HL-60 (cell line): ENCODE measurements at regions not wholly inside any gene's neighbourhood (a gene's known extent, or its start where the extent isn't known, plus 50 kb on each side); places are given as distances from the start of the nearest gene placed in this dataset.

Source experiments
- DNase-seq, 2 experiments: peaks; one replicate each; pipeline ENCODE4 v3.0.0-alpha.2; 2010 to 2020; ENCODE audit warnings: low read depth in 1 of 2, low spot score in 1 of 2
- H3K27ac ChIP-seq: fragments of 250-450 bp; sonication (Bioruptor Pico); replicated peaks from 2 replicates; pipeline ENCODE4 v1.5.1; 2020; ENCODE audit warnings: mild to moderate bottlenecking, moderate library complexity
- H3K27me3 ChIP-seq: fragments of 250-450 bp; sonication (Bioruptor Pico); 2 replicates; pipeline ENCODE4 v1.5.1; 2021; ENCODE audit warnings: mild to moderate bottlenecking, moderate library complexity; ENCODE audit not compliant: insufficient read depth, poor library complexity, severe bottlenecking
- H3K4me3 ChIP-seq: replicated peaks from 2 replicates; pipeline ENCODE4 v1.5.1; 2011; ENCODE audit warnings: mild to moderate bottlenecking, control low read depth, low read length; ENCODE audit not compliant: insufficient read depth
- CTCF ChIP-seq: IDR thresholded peaks from one replicate; pipeline ENCODE4 v1.5.1; 2011; ENCODE audit warnings: low read length, control low read depth, inconsistent platforms; ENCODE audit not compliant: insufficient read depth
- GABPA ChIP-seq: IDR thresholded peaks from 2 replicates; pipeline ENCODE4 v1.6.1; 2012; ENCODE audit warnings: low read depth
- POLR2AphosphoS5 ChIP-seq: IDR thresholded peaks from 2 replicates; pipeline ENCODE4 v1.6.1; 2012; ENCODE audit warnings: low read depth
- SPI1 ChIP-seq: IDR thresholded peaks from 2 replicates; pipeline ENCODE4 v1.6.1; 2012; ENCODE audit warnings: low read depth, mild to moderate bottlenecking, borderline replicate concordance
- TF ChIP-seq, protein P1 (sequence below): IDR thresholded peaks from 2 replicates; pipeline ENCODE4 v1.6.1; 2012; ENCODE audit warnings: low read depth; ENCODE audit not compliant: insufficient replicate concordance

DNA sequence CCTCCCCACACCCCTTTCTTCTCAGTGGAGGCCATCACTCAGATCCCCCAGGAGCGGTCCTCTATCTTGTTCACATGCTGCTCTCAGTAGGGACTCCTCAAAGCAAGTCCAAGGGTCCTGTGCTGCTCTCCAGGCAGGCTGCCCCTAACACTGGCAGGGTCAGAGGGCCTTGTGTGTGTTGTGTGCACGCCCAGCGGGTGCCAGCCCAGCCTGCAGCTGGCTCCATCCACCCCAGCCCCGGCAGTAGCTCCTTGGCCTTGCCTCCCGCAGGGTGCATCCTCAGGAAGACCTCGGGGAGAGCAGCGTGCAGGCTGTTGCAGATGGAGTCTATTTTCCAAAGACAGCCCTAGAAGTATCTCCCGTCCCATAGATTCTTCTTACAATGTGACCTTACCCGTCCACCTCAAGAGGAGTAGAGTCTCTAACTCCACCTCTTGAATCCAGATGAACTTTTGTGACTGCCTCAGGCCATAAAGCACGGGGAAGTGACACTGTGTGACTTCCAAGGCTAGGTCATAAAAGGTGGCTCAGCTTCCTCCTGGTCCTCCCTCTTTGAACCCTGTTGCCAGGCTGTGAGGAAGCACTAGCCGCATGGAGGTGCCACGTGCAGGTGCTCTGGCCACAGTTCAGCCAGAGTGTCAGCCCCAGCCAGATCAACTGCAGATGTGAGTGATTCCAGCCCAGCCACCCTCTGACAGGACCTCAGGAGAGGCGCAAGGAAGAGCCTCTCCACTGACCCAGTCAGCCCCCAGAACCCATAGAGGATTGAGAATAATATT, 531.6 kb downstream of the SHQ1 start:
- Histone ChIP-seq H3K27ac (no peak overlapping the region), H3K4me3 (no peak overlapping the region), H3K27me3 (no peaks in the 10 kb centered on the region)
- TF ChIP-seq, protein P1, sequence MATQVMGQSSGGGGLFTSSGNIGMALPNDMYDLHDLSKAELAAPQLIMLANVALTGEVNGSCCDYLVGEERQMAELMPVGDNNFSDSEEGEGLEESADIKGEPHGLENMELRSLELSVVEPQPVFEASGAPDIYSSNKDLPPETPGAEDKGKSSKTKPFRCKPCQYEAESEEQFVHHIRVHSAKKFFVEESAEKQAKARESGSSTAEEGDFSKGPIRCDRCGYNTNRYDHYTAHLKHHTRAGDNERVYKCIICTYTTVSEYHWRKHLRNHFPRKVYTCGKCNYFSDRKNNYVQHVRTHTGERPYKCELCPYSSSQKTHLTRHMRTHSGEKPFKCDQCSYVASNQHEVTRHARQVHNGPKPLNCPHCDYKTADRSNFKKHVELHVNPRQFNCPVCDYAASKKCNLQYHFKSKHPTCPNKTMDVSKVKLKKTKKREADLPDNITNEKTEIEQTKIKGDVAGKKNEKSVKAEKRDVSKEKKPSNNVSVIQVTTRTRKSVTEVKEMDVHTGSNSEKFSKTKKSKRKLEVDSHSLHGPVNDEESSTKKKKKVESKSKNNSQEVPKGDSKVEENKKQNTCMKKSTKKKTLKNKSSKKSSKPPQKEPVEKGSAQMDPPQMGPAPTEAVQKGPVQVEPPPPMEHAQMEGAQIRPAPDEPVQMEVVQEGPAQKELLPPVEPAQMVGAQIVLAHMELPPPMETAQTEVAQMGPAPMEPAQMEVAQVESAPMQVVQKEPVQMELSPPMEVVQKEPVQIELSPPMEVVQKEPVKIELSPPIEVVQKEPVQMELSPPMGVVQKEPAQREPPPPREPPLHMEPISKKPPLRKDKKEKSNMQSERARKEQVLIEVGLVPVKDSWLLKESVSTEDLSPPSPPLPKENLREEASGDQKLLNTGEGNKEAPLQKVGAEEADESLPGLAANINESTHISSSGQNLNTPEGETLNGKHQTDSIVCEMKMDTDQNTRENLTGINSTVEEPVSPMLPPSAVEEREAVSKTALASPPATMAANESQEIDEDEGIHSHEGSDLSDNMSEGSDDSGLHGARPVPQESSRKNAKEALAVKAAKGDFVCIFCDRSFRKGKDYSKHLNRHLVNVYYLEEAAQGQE = no peak
- no peak for TF ChIP-seq POLR2AphosphoS5
- no peak for TF ChIP-seq GABPA
- no peak for TF ChIP-seq CTCF
- TF ChIP-seq SPI1 = no peak
- DNase-seq = no peak

GRCh38 chr3:72313308-72313707, 528.4 kb upstream of the PROK2 start:
- H3K27me3 ChIP-seq = no peaks in the 10 kb centered on the region
- H3K4me3 ChIP-seq = no peak overlapping the region
- TF ChIP-seq CTCF = no peak
- TF ChIP-seq POLR2AphosphoS5 = no peak
- no peak for TF ChIP-seq SPI1
- no peak for TF ChIP-seq GABPA
- TF ChIP-seq, protein P1 = no peak
- DNase-seq = no peak
- H3K27ac ChIP-seq = no peak overlapping the region

DNA sequence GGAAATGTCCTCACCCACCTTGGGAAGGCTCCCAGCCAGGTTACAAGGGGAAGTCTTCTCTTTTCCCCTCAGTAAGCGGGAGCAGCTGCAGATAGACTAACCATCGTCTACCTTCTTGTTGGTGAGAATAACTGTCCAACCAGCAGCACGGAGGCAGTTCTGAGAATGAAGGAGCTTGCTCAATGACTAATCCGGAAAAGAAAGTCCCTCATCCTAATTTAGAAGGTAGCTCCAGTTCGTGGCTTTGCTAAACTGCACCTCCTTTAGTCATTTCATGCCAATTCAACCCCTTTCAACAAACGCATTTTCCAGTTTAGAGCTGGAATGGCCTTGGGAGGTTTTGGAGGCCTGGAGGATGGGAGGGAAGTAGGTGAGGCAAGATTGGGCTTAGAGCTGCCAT, 527.4 kb upstream of the PROK2 start:
- DNase-seq = no peak
- H3K27ac ChIP-seq = no peak overlapping the region
- no peak overlapping the region for H3K4me3 ChIP-seq
- no peaks in the 10 kb centered on the region for H3K27me3 ChIP-seq
- TF ChIP-seq CTCF = no peak
- TF ChIP-seq, protein P1 = no peak
- TF ChIP-seq GABPA = no peak
- TF ChIP-seq SPI1 = no peak
- TF ChIP-seq POLR2AphosphoS5 = no peak
